Testis (tissue), 2 donors: ENCODE measurements at regions not wholly inside any gene's neighbourhood (a gene's known extent, or its start where the extent isn't known, plus 50 kb on each side); places are given as distances from the start of the nearest gene placed in this dataset.

Experiments
- DNase-seq: peaks from one replicate; pipeline ENCODE4 v3.0.0-alpha.2; 2019
- H3K27ac ChIP-seq, 2 donors: fragments of 200-600 bp; sonication (generic); one replicate each; pipeline ENCODE4 v1.5.1; 2019
- H3K27me3 ChIP-seq: fragments of 200-600 bp; sonication (generic); one replicate; pipeline ENCODE4 v1.5.1; 2019
- H3K36me3 ChIP-seq: fragments of 200-600 bp; sonication (generic); one replicate; pipeline ENCODE4 v1.5.1; 2017; ENCODE audit warnings: low read depth; ENCODE audit errors: missing control alignments
- H3K4me1 ChIP-seq: fragments of 200-600 bp; sonication (generic); one replicate; pipeline ENCODE4 v1.5.1; 2019
- H3K4me3 ChIP-seq, 2 donors: fragments of 200-600 bp; sonication (generic); one replicate each; pipeline ENCODE4 v1.5.1; 2017 to 2019
- H3K9me3 ChIP-seq: fragments of 200-600 bp; sonication (generic); one replicate; pipeline ENCODE4 v1.5.1; 2017
- CTCF ChIP-seq, 3 experiments: fragments of 450-650 bp in 2 of 3; fragments of 200-600 bp in 1 of 3; sonication (generic) in 1 of 3; IDR thresholded peaks; one replicate each; pipeline ENCODE4 v1.5.1; 2016 to 2019; ENCODE audit warnings: antibody characterized with exemption in 3 of 3, mild to moderate bottlenecking in 2 of 3, moderate library complexity in 1 of 3
- POLR2A ChIP-seq: fragments of 450-650 bp; IDR thresholded peaks from one replicate; pipeline ENCODE4 v1.6.1; 2017; ENCODE audit warnings: antibody characterized with exemption, mild to moderate bottlenecking, moderate library complexity
- WGBS, 2 donors: methylation state at CpG; one replicate each; pipeline ENCODE4 v1.1.5; 2018; 5-methylcytosine and 5-hydroxymethylcytosine counted together
- intact Hi-C: fragments of 100-400 bp; cut with DNase I; formaldehyde crosslinking; loops from one replicate; pipeline ENCODE4 v1.15.1; 2023; ENCODE audit warnings: low total_unique reads

GRCh38 chr1:199725002-199725565 is 302.4 kb upstream of the NR5A2 start:
- H3K27me3 ChIP-seq: no peaks in the 10 kb centered on the region
- no peak overlapping the region for H3K27ac ChIP-seq
- no peaks in the 10 kb centered on the region for H3K36me3 ChIP-seq
- DNase-seq: no peak
- no peaks in the 10 kb centered on the region for H3K9me3 ChIP-seq
- TF ChIP-seq POLR2A: no peak
- intact Hi-C loops: no loop called here
- 56 to 76% methylated on average over 3 of the region's 3 CpGs for WGBS, 2 donors
- no peaks in the 10 kb centered on the region for H3K4me1 ChIP-seq
- H3K4me3 ChIP-seq: no peak overlapping the region

GRCh38 chr1:199727682-199728081 is 299.8 kb upstream of the NR5A2 start:
- Histone ChIP-seq H3K27ac (no peak overlapping the region), H3K27me3 (no peaks in the 10 kb centered on the region), H3K9me3 (no peaks in the 10 kb centered on the region), H3K36me3 (no peaks in the 10 kb centered on the region), H3K4me1 (no peaks in the 10 kb centered on the region), H3K4me3 (no peak overlapping the region)
- no peak for TF ChIP-seq POLR2A
- TF ChIP-seq CTCF (IDR thresholded peaks at IDR 0.05): no peak
- 89 to 96% methylated on average over 2 of the region's 2 CpGs for WGBS, 2 donors
- intact Hi-C loops: no loop called here
- DNase-seq: no peak

- H3K9me3 ChIP-seq: no peaks in the 10 kb centered on the region
- no peak for TF ChIP-seq CTCF (IDR thresholded peaks at IDR 0.05)
- no peak for TF ChIP-seq POLR2A
- intact Hi-C loops: no loop called here
Measured at GRCh38 chr1:199728345-199728744, 299.2 kb upstream of the NR5A2 start.

DNA sequence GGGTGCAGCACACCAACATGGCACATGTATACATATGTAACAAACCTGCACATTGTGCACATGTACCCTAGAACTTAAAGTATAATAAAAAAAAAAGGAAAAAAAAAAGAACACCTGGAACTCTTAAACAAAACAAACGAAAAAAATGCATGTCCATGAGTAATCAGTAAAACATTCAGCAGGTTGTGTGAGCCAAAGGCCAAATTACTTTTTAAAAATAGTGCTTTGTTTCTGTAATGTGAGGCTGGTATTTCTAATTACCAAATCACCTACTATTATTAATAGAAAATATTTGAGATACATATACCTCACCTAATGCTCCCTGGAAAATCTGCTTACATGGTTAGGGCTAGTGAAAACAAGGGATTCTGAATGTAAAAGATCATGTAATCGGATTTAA is 294.4 kb upstream of the NR5A2 start:
- H3K9me3 ChIP-seq: no peaks in the 10 kb centered on the region
- DNase-seq: no peak
- no peak overlapping the region for H3K4me3 ChIP-seq
- no peaks in the 10 kb centered on the region for H3K4me1 ChIP-seq
- no peak overlapping the region for H3K27ac ChIP-seq
- intact Hi-C loops: no loop called here
- no peaks in the 10 kb centered on the region for H3K36me3 ChIP-seq
- TF ChIP-seq CTCF (IDR thresholded peaks at IDR 0.05) (no peak), POLR2A (no peak)
- WGBS, 2 donors: 67 to 70% methylated on average over 2 of the region's 2 CpGs
- no peaks in the 10 kb centered on the region for H3K27me3 ChIP-seq

More at GRCh38 chr1:199728345-199728744, 299.2 kb upstream of the NR5A2 start:
- Histone ChIP-seq H3K4me3 (no peak overlapping the region), H3K4me1 (no peaks in the 10 kb centered on the region), H3K27me3 (no peaks in the 10 kb centered on the region), H3K27ac (no peak overlapping the region), H3K36me3 (no peaks in the 10 kb centered on the region)
- 77 to 80% methylated on average over 2 of the region's 2 CpGs for WGBS, 2 donors
- DNase-seq: no peak

DNA sequence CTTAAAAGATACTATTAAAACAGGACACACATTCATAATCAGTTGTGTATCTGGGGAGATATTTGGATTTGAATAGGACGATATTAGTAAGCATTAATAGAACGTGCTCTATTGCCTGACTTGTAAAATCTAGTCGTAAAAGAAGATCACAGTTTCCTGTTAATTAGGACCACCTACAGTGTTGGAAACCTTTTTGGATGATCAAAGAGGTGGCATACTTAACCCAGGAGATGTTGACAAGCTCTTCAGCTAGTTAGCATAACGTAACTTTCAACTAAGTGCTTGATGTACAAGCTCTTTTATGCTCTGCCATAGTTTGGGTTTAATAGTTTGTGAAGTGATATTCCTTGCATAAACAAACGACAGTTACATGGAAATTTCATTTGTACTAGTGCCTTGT is 293.3 kb upstream of the NR5A2 start:
- TF ChIP-seq POLR2A (no peak), CTCF (IDR thresholded peaks at IDR 0.05) (no peak)
- 30 to 37% methylated on average over 5 of the region's 5 CpGs for WGBS, 2 donors

More for the DNA sequence above, 293.3 kb upstream of the NR5A2 start:
- H3K9me3 ChIP-seq: no peaks in the 10 kb centered on the region
- intact Hi-C loops: no loop called here
- no peaks in the 10 kb centered on the region for H3K4me1 ChIP-seq
- H3K27ac ChIP-seq: no peak overlapping the region
- no peak overlapping the region for H3K4me3 ChIP-seq
- no peaks in the 10 kb centered on the region for H3K27me3 ChIP-seq
- H3K36me3 ChIP-seq: no peaks in the 10 kb centered on the region
- no peak for DNase-seq
